ENCODE measurements at regions not wholly inside any gene's neighbourhood (a gene's known extent, or its start where the extent isn't known, plus 50 kb on each side); places are given as distances from the start of the nearest gene placed in this dataset.

GRCh38 chr13:68304286-68304893 is 1074.3 kb upstream of the PCDH9 start:
- no peak overlapping the region for H3K4me3 ChIP-seq (ENCODE audit: low read depth, low read length)
- no peaks in the 10 kb centered on the region for H3K27me3 ChIP-seq (ENCODE audit: control insufficient read depth, insufficient read depth, low read length)
- DNase-seq (ENCODE audit: low read depth) = peak; percentile 7
- TF ChIP-seq CTCF (IDR thresholded peaks at IDR 0.05; ENCODE audit: insufficient read depth, low read length, poor library complexity, severe bottlenecking) = peak; percentile 68
- H3K36me3 ChIP-seq (ENCODE audit: control insufficient read depth, insufficient read depth, low read length) = no peaks in the 10 kb centered on the region

GRCh38 chr13:68293631-68294030 is 1063.5 kb upstream of the PCDH9 start:
- Histone ChIP-seq H3K4me3 (ENCODE audit: low read depth, low read length) (no peak overlapping the region), H3K27me3 (ENCODE audit: control insufficient read depth, insufficient read depth, low read length) (no peaks in the 10 kb centered on the region), H3K36me3 (ENCODE audit: control insufficient read depth, insufficient read depth, low read length) (no peaks in the 10 kb centered on the region)
- no peak for TF ChIP-seq CTCF (IDR thresholded peaks at IDR 0.05; ENCODE audit: insufficient read depth, low read length, poor library complexity, severe bottlenecking)
- DNase-seq (ENCODE audit: low read depth) = no peak

- H3K4me3 ChIP-seq (ENCODE audit: low read depth, low read length) = no peak overlapping the region
- TF ChIP-seq CTCF (IDR thresholded peaks at IDR 0.05; ENCODE audit: insufficient read depth, low read length, poor library complexity, severe bottlenecking) = no peak
- no peak for DNase-seq (ENCODE audit: low read depth)
- no peaks in the 10 kb centered on the region for H3K27me3 ChIP-seq (ENCODE audit: control insufficient read depth, insufficient read depth, low read length)
- H3K36me3 ChIP-seq (ENCODE audit: control insufficient read depth, insufficient read depth, low read length) = no peaks in the 10 kb centered on the region
Observed at GRCh38 chr13:68292601-68293000, 1062.5 kb upstream of the PCDH9 start.

- Histone ChIP-seq H3K36me3 (ENCODE audit: control insufficient read depth, insufficient read depth, low read length) (no peaks in the 10 kb centered on the region), H3K4me3 (ENCODE audit: low read depth, low read length) (no peak overlapping the region), H3K27me3 (ENCODE audit: control insufficient read depth, insufficient read depth, low read length) (no peaks in the 10 kb centered on the region)
- no peak for DNase-seq (ENCODE audit: low read depth)
- TF ChIP-seq CTCF (IDR thresholded peaks at IDR 0.05; ENCODE audit: insufficient read depth, low read length, poor library complexity, severe bottlenecking) = no peak
Observed at GRCh38 chr13:68291595-68291994, 1061.5 kb upstream of the PCDH9 start.

GRCh38 chr13:68275758-68276157 is 1045.6 kb upstream of the PCDH9 start:
- H3K27me3 ChIP-seq (ENCODE audit: control insufficient read depth, insufficient read depth, low read length) = no peaks in the 10 kb centered on the region
- DNase-seq (ENCODE audit: low read depth) = no peak
- H3K36me3 ChIP-seq (ENCODE audit: control insufficient read depth, insufficient read depth, low read length) = no peaks in the 10 kb centered on the region
- no peak overlapping the region for H3K4me3 ChIP-seq (ENCODE audit: low read depth, low read length)
- TF ChIP-seq CTCF (IDR thresholded peaks at IDR 0.05; ENCODE audit: insufficient read depth, low read length, poor library complexity, severe bottlenecking) = no peak

- Histone ChIP-seq H3K4me3 (ENCODE audit: low read depth, low read length) (no peak overlapping the region), H3K27me3 (ENCODE audit: control insufficient read depth, insufficient read depth, low read length) (no peaks in the 10 kb centered on the region), H3K36me3 (ENCODE audit: control insufficient read depth, insufficient read depth, low read length) (no peaks in the 10 kb centered on the region)
- TF ChIP-seq CTCF (IDR thresholded peaks at IDR 0.05; ENCODE audit: insufficient read depth, low read length, poor library complexity, severe bottlenecking) = no peak
- no peak for DNase-seq (ENCODE audit: low read depth)
Observed at GRCh38 chr13:68272652-68273051, 1042.5 kb upstream of the PCDH9 start.
